H1 (cell line): ENCODE measurements at regions not wholly inside any gene's neighbourhood (a gene's known extent, or its start where the extent isn't known, plus 50 kb on each side); places are given as distances from the start of the nearest gene placed in this dataset.

ENCODE experiments used
- ATF3 ChIP-seq: IDR thresholded peaks from 2 replicates; pipeline ENCODE4 v1.6.1; 2011; ENCODE audit warnings: low read depth, mild to moderate bottlenecking, low read length; ENCODE audit not compliant: insufficient read depth
- HDAC6 ChIP-seq: IDR thresholded peaks from one replicate; pipeline ENCODE4 v1.7.1; 2012; ENCODE audit warnings: low read depth, mild to moderate bottlenecking, inconsistent platforms, low read length, moderate library complexity
- SP1 ChIP-seq: IDR thresholded peaks from 2 replicates; pipeline ENCODE4 v1.6.1; 2011; ENCODE audit warnings: low read depth, low read length
- SRF ChIP-seq: IDR thresholded peaks from 2 replicates; pipeline ENCODE4 v1.6.1; 2011; ENCODE audit warnings: mild to moderate bottlenecking, low read depth, low read length, moderate library complexity
- TBP ChIP-seq: IDR thresholded peaks from 2 replicates; pipeline ENCODE4 v1.6.1; 2011; ENCODE audit warnings: low read depth, low read length, improper control_type of control experiment

GRCh38 chr1:34631126-34631525 is 123.7 kb upstream of the GJB5 start:
- TF ChIP-seq TBP (no peak), SP1 (no peak), ATF3 (no peak), HDAC6 (no peak), SRF (no peak)
